GM18517 (cell line): ENCODE measurements at regions not wholly inside any gene's neighbourhood (a gene's known extent, or its start where the extent isn't known, plus 50 kb on each side); places are given as distances from the start of the nearest gene placed in this dataset.

Experiments
- ATAC-seq: cut with Tn5 transposase; IDR thresholded peaks from one replicate; pipeline ENCODE4 v1.9.1; 2021; ENCODE audit warnings: mild to moderate bottlenecking, moderate library complexity; ENCODE audit not compliant: unreplicated experiment

- no peak for ATAC-seq
These were observed 136.0 kb upstream of the CST7 start for GRCh38 chr20:24813080-24813479.

DNA sequence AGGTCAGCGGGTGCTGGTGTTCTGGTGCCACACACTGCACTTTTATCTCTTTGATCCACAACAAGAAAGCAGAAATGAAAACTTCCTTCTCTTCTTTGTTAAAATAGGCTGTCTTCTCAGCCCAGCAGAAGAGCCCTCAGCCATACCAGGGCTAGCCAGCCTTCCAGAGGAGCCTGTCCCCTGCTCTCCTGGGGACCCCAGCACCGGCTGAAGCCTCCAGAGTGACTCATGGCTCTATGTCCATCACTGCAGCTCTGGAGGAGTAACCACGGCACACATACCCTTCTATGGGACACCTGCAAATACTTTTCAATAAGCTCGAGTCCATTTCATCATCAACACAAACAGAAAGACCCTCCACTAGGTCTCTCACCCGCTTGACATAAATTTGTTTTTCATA is 135.6 kb upstream of the CST7 start:
- no peak for ATAC-seq

DNA sequence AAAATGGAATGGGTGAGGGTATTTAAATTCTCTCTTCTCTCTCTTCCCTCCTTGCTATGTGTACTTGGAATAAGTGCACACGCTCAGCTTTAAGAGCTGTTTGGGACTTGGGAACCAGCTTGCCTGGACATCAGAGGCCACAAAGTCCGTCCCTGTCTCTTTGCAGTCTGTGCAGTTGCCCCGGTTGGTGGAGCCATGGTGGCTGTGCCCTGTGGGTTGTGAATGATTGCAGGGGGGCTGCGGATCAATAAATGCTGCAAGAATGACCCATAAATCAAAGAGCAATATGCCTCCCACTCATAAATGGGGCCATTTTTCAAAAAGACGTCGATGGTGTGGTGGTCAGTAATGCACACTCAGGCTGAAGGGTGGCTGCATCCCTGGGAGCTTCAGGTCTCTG is 135.1 kb upstream of the CST7 start:
- no peak for ATAC-seq

- ATAC-seq: no peak
These were observed 134.4 kb upstream of the CST7 start for GRCh38 chr20:24814556-24815195.

DNA sequence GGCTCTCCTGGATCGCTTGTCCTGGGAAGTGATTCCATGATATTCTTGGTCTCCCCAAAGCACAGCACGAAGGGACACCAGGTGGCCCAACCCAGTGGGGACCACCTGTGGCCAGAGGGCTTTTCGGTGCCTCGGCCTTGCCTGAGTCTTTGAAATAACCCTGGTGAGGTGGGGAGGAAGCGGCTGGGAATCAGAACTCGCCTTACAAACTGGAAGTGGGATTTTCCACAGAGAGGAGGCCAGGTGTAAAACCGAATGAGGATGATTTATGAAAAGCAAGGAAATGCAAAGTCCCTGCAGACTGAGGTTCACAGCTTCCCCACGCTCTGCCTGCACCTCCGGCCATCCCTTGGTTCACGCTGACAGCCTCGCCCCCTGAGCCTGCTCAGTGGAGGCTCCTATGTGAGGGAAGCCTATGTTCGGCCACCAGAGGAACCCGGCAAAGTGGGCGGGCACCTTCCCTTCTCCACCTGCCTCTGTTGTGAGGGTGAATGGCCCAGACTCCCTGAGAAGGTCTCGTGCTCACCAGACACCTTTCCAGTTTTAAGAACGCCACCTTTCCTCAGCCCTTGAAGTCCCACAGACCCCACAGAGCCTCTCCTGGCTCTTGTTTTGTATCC is 133.8 kb upstream of the CST7 start:
- no peak for ATAC-seq

- ATAC-seq: no peak
These were observed 133.1 kb upstream of the CST7 start for GRCh38 chr20:24815931-24816330.

DNA sequence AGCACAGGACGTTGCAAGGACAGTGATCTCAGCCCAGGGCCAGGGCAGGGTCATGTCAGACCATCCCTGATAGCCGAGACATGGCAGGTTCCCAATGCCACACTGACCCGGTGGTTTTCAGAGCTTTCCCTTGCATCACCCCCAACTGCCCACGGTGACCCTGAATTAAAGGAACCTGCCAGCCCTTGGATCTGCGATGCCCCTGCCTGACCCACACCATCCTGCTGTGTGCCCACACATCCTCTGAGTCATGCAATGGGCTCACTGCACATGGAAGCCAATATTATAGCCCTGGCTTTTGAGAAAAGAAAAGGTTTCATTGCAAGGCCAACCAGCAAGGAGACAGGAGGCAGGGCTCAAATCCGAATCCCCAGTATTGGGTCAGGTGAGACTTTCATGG is 132.6 kb upstream of the CST7 start:
- ATAC-seq: no peak

GRCh38 chr20:24816907-24817306 is 132.2 kb upstream of the CST7 start:
- no peak for ATAC-seq

DNA sequence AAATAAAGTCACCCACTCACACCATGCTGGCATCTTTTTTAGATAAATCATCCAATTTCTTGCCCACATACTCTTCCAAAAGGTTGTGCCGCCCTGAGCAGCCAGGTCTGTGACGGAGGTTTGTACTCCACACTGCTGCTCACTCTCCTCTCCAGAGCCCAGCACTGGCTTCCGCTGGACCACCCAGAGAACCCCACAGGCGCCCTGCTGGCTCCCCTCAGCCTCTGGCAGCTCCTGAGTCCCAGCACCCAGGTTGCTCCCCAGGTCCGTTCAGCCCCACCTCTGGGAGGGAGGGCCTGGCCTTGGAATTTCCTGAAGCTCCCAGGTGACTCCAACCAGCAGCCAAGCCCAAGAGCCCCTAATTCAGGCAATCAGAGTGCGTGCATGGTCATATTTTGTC is 131.7 kb upstream of the CST7 start:
- ATAC-seq: no peak

DNA sequence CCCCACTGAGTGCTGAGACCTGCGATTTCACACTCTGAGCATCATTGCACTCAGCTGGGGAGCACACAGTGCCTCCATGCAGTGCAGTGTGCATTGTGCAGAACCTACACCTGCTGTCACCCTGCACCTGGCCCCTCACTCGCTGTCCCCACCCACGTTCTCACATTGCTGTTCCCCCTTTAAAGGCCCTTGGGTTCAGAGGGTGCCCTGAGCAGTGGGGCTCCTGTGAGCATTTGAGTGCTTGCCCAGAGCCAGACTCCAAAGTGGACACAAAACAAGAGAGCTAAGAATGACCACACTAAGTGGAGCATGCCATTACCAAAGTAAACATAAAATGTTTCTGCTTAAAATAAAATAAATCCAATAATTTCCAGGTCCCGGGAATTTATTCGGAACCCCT is 131.0 kb upstream of the CST7 start:
- no peak for ATAC-seq

DNA sequence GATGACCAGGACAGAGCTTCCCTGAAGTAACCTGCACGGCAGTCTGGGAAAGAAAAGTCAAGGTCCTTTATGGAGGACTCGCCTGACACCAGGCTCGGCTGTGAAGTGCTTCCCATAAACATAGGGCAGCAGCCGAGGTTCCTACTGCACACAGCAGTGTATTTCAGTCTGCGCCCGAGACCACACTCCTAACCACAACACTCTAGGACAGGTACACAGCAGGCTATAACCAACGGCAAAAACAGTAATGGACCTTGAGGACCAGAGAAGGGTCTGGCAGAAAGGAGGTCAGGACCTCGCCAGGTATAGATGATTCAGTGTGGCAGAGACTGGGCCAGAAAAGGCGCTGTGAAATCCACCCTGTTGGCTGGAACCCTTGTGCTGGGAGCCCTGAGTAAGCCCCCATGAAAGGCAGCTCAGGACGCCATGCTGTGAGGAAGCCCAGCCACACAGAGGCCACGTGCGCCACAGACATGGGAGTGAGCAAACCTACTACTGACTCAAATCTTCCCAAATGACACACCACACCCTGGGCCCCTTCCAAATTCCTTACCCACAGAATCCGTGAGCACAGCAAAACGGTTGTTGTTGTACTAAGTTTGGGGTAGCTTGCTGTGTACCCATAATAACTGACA is 129.6 kb upstream of the CST7 start:
- ATAC-seq: no peak

DNA sequence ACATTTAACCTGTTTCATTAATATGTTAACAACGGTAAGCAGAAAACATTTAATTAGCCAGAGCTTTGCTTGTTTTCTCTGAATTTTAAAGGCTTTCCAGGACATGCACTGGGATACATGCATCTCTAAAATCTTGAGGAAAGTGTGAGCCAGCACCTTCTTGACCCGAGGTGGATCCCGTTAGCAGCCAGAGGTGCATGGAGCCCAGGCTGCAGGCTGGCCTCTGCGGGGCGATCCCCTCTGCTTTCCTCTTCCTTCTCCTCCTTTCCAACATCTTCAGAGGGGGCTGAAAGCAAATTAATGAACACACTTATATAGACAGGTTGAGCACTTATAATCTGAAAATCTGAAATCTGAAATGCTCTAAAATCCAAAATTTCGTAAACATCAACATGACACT is 128.7 kb upstream of the CST7 start:
- no peak for ATAC-seq

DNA sequence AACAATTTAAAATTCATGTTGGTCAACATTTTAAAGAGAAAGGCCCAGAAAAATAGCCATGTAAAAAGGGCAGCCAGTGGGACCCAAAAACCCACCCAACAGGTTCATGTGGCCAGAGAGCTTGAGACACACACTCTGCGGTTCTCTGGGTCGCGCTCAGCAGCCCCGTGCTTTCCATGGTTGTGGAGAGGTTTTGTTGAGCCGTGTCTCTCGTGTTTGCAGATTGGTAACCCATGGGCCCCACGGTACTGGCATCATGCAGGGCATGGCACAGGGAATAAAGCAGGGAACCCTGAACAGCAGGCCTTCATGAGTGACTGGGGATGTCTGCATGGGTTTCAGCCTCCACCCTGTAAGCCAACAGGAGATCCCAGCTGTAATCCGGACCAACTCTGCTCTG is 127.7 kb upstream of the CST7 start:
- no peak for ATAC-seq

DNA sequence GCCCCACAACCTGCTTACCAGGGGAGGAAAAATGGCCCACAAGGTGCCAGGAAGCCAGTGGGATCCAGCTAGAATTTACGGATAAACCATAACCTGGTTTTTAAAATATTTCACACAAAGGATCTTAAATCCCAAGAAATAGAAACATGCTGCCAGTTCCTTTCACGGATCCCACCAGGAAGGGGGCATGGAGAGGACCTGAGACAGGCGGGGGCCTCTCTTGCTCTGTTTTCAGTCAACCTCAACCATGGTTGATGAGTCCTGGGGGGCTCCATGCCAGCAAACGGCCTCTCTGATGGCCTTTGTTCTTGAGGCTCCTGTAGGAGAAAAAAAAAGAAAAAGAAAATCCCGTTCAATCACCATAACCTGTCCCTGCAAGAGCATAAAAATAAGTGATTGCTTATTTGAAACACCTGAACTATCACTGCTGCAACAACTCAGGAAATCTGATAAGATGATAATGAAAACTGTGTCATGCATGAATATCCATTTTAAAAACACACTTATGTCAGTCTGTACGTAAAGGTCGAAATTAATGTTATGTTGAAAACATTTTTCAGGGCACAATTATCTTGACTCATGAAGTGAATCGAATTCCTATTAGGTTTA is 125.8 kb upstream of the CST7 start:
- ATAC-seq: no peak

DNA sequence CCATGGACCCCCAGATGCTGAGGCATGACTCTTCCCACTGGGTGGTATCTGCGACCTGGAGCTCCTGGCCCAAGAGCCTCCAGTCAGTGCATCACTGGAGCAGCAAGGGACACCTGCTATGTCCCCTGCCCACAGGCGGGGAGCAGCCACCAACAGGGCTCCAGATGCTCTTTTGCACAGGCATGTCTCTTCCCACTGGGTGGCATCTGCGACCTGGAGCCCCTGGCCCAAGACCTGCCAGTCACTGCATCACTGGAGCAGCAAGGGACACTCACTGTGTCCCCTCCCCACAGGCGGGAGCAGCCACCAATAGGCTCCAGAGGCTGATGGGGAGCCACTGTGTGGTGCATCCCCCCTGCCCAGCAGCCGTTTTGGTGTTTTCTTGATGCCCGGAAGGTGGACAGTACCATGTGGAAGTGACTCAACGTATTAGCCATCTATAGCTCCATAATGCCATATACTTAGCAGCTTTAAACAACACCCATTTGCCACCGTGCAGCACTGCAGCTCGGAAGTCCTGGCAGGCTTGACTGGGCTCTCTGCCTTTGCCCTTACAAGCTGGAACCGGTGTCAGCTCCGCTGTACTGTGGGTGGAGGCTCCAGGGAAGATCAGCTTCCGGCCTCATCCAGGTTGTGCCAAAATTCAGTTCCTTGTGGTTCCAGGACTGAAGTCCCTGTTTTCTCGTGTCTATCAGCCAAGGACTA is 124.9 kb upstream of the CST7 start:
- no peak for ATAC-seq

GRCh38 chr20:24825591-24825990 is 123.5 kb upstream of the CST7 start:
- no peak for ATAC-seq

GRCh38 chr20:24827603-24828295 is 121.3 kb upstream of the CST7 start:
- ATAC-seq: no peak

DNA sequence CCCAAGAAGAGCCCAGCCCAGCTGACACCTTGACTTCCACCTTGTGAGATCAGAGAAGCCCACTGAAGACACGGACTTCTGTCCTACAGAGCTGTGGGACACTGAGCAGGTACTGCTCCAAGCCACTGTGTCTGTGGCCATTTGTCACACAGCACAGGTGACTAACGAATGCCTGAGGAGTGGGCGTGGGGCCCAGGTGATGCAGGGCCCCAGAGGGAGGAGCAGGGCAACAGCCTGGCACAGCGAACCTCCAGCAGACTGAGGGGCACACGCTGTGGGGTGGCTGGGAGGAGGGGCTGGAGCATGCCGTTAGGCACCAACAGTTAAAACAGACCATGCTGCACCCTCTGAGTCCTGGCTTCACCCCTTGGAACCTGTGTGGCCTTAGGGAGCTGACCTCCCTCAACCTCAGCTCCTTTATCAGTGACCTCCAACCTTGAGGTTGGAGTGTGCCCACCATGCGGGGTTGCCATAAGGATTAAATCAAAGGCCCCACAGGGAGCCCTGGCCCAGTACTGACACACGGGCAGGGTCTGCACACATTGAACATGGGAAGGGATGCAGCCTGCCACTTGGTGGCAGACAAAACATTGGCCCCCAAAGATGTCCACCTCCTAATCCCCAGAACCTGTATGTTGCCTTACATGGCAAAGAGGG is 119.9 kb upstream of the CST7 start:
- no peak for ATAC-seq

GRCh38 chr20:24829649-24830370 is 119.3 kb upstream of the CST7 start:
- no peak for ATAC-seq

- ATAC-seq: no peak
These were observed 118.4 kb upstream of the CST7 start for GRCh38 chr20:24830649-24831048.
